ENCODE measurements at regions not wholly inside any gene's neighbourhood (a gene's known extent, or its start where the extent isn't known, plus 50 kb on each side); places are given as distances from the start of the nearest gene placed in this dataset.

DNA sequence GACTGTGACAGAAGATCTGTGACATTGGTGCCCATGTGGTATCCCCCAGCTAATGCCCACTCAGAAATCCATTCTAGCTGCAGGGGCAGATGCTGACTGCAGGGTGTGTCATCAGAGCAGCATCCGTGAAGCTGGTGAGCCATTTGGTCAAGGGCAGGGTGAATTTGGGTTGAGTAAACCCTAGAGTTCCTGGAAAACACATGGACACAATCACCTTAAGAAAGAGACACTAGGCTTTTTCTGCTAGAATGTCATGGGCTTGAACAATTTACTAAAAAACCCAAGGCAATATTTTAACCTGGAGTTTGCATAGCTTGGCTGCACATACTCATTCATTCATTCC, 100.0 kb downstream of the ADAMTS15 start:
- H3K4me1 Mint-ChIP-seq (ENCODE audit: low read depth, unreplicated experiment), result no peaks in the 10 kb centered on the region
- no peaks in the 10 kb centered on the region for H3K9me3 Mint-ChIP-seq (ENCODE audit: low read depth, unreplicated experiment)
- H3K36me3 Mint-ChIP-seq (ENCODE audit: insufficient read depth, unreplicated experiment), result no peaks in the 10 kb centered on the region
- no TSS peak for BruUV-seq (replicated peaks)
- CTCF ChIA-PET, result no interaction called here
- no peak for TF ChIP-seq CTCF (IDR thresholded peaks at IDR 0.05; ENCODE audit: unreplicated experiment)
- H3K4me3 Mint-ChIP-seq (ENCODE audit: low read depth, unreplicated experiment), result no peak overlapping the region
- H3K27me3 Mint-ChIP-seq (ENCODE audit: unreplicated experiment), result peaks cover 17% of the 10 kb centered on the region
- intact Hi-C loops (cut with micrococcal nuclease; ENCODE audit: unreplicated experiment), result no loop called here
- no peak overlapping the region for H3K27ac Mint-ChIP-seq (ENCODE audit: unreplicated experiment)
- DNase-seq, result no peak

GRCh38 chr11:130549393-130549999, 101.1 kb downstream of the ADAMTS15 start:
- H3K4me3 Mint-ChIP-seq (ENCODE audit: low read depth, unreplicated experiment), result no peak overlapping the region
- intact Hi-C loops (cut with micrococcal nuclease; ENCODE audit: unreplicated experiment), result no loop called here
- no peaks in the 10 kb centered on the region for H3K9me3 Mint-ChIP-seq (ENCODE audit: low read depth, unreplicated experiment)
- H3K27ac Mint-ChIP-seq (ENCODE audit: unreplicated experiment), result no peak overlapping the region
- peaks cover 17% of the 10 kb centered on the region for H3K27me3 Mint-ChIP-seq (ENCODE audit: unreplicated experiment)
- TF ChIP-seq CTCF (IDR thresholded peaks at IDR 0.05; ENCODE audit: unreplicated experiment), result no peak
- H3K36me3 Mint-ChIP-seq (ENCODE audit: insufficient read depth, unreplicated experiment), result no peaks in the 10 kb centered on the region
- CTCF ChIA-PET, result no interaction called here
- no TSS peak for BruUV-seq (replicated peaks)
- H3K4me1 Mint-ChIP-seq (ENCODE audit: low read depth, unreplicated experiment), result peaks cover 5% of the 10 kb centered on the region
- no peak for DNase-seq

GRCh38 chr11:130550150-130550549, 101.7 kb downstream of the ADAMTS15 start:
- Mint-ChIP-seq H3K27me3 (ENCODE audit: unreplicated experiment) (peaks cover 17% of the 10 kb centered on the region), H3K36me3 (ENCODE audit: insufficient read depth, unreplicated experiment) (no peaks in the 10 kb centered on the region), H3K27ac (ENCODE audit: unreplicated experiment) (no peak overlapping the region), H3K4me1 (ENCODE audit: low read depth, unreplicated experiment) (peaks cover 7% of the 10 kb centered on the region), H3K9me3 (ENCODE audit: low read depth, unreplicated experiment) (no peaks in the 10 kb centered on the region), H3K4me3 (ENCODE audit: low read depth, unreplicated experiment) (no peak overlapping the region)
- CTCF ChIA-PET, result no interaction called here
- intact Hi-C loops (cut with micrococcal nuclease; ENCODE audit: unreplicated experiment), result no loop called here
- BruUV-seq (replicated peaks), result no TSS peak
- no peak for DNase-seq
- TF ChIP-seq CTCF (IDR thresholded peaks at IDR 0.05; ENCODE audit: unreplicated experiment), result no peak

DNA sequence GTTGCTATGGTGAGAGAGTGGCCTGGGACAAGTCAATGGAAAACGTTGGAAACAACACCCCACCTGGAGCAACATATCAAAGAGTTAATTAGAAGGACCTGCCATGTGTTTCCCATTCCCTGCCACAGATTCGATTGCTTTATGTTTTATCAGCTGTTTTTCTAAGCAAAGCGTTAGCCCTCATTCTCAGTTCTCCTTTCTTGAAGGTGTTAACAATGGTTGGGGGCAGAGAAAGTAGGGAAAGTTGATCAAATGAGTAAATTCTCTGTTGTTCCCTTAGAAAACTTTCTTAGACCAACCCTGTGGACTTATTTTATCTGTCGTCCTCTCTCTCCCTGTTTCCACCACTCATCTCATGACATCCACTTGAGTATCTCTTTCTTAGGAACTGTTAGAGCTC, 102.5 kb downstream of the ADAMTS15 start:
- peaks cover 7% of the 10 kb centered on the region for H3K4me1 Mint-ChIP-seq (ENCODE audit: low read depth, unreplicated experiment)
- CTCF ChIA-PET, result no interaction called here
- no peak overlapping the region for H3K4me3 Mint-ChIP-seq (ENCODE audit: low read depth, unreplicated experiment)
- no peak overlapping the region for H3K27ac Mint-ChIP-seq (ENCODE audit: unreplicated experiment)
- no peak for TF ChIP-seq CTCF (IDR thresholded peaks at IDR 0.05; ENCODE audit: unreplicated experiment)
- no peaks in the 10 kb centered on the region for H3K9me3 Mint-ChIP-seq (ENCODE audit: low read depth, unreplicated experiment)
- no peaks in the 10 kb centered on the region for H3K36me3 Mint-ChIP-seq (ENCODE audit: insufficient read depth, unreplicated experiment)
- no TSS peak for BruUV-seq (replicated peaks)
- intact Hi-C loops (cut with micrococcal nuclease; ENCODE audit: unreplicated experiment), result no loop called here
- H3K27me3 Mint-ChIP-seq (ENCODE audit: unreplicated experiment), result peaks cover 17% of the 10 kb centered on the region
- DNase-seq, result no peak

Data from Calu3 (cell line).